Heart left ventricle (tissue), 16 donors: ENCODE measurements at regions not wholly inside any gene's neighbourhood (a gene's known extent, or its start where the extent isn't known, plus 50 kb on each side); places are given as distances from the start of the nearest gene placed in this dataset.

ENCODE experiments used
- ATAC-seq, 4 donors: fragments of 200-7000 bp; cut with Tn5 transposase; one replicate each; pipeline ENCODE4 v1.9.1; 2020 to 2022; ENCODE audit warnings: moderate library complexity in 4 of 4, mild to moderate bottlenecking in 3 of 4, moderate number of reproducible peaks in 1 of 4
- DNase-seq, 5 donors: peaks; one replicate each; pipeline ENCODE4 v3.0.0-alpha.2; 2020
- H3K27ac ChIP-seq, 12 donors: fragments of 200-600 bp; sonication (generic) in 4 of 12; one replicate each; pipeline versions ENCODE4 v1.5.0 to v1.8.0; 2016 to 2022; ENCODE audit warnings: mild to moderate bottlenecking in 2 of 12
- H3K27me3 ChIP-seq, 9 donors: fragments of 200-600 bp; sonication (generic) in 2 of 9; one replicate each; pipeline versions ENCODE4 v1.5.1 to v1.8.0; 2016 to 2022; ENCODE audit warnings: mild to moderate bottlenecking in 3 of 9
- H3K36me3 ChIP-seq, 9 donors: fragments of 200-600 bp; sonication (generic) in 2 of 9; one replicate each; pipeline versions ENCODE4 v1.5.0 to v1.8.0; 2018 to 2022; ENCODE audit warnings: mild to moderate bottlenecking in 2 of 9
- H3K4me1 ChIP-seq, 12 donors: fragments of 200-600 bp; sonication (generic) in 4 of 12; one replicate each; pipeline versions ENCODE4 v1.5.0 to v1.8.0; 2016 to 2022; ENCODE audit warnings: mild to moderate bottlenecking in 3 of 12
- H3K4me3 ChIP-seq, 12 donors: fragments of 200-600 bp; sonication (generic) in 4 of 12; one replicate each; pipeline versions ENCODE4 v1.5.0 to v1.8.0; 2017 to 2022; ENCODE audit warnings: mild to moderate bottlenecking in 9 of 12, moderate library complexity in 4 of 12
- H3K9me3 ChIP-seq, 12 donors: fragments of 200-600 bp; sonication (generic) in 4 of 12; one replicate each; pipeline versions ENCODE4 v1.5.0 to v1.8.0; 2016 to 2022; ENCODE audit warnings: mild to moderate bottlenecking in 1 of 12
- POLR2A ChIP-seq, 2 donors: fragments of 450-650 bp; IDR thresholded peaks; one replicate each; pipeline ENCODE4 v1.6.1; 2017; ENCODE audit warnings: antibody characterized with exemption in 2 of 2, mild to moderate bottlenecking in 2 of 2, moderate library complexity in 2 of 2
- WGBS, 4 donors: extraction: QIAGEN DNeasy Blood & Tissue Kit in 2 of 4; methylation state at CpG; one replicate each; pipeline versions ENCODE4 v1.1.5 to v1.1.7; 2013 to 2018; 5-methylcytosine and 5-hydroxymethylcytosine counted together
- intact Hi-C, 10 donors: fragments of 100-400 bp; cut with DNase I; formaldehyde crosslinking; loops; one replicate each; pipeline versions ENCODE4 v1.11.1 to v1.14.2; 2022
- TF ChIP-seq, protein P1 (sequence below), 12 donors: fragments of 200-600 bp; sonication (generic) in 4 of 12; IDR thresholded peaks; one replicate each; pipeline versions ENCODE4 v1.5.0 to v1.8.0; 2018 to 2022; ENCODE audit warnings: antibody characterized with exemption in 12 of 12, mild to moderate bottlenecking in 5 of 12
- donor health status: ischemic (EF 13 %, LVEDD 7.1; RV severe dilation, severe dysfunction).
- donor health status: healthy with polysubstance abuse.
- donor health status: DM: no; HTN: yes; CAD: no.
- donor health status: DM: no; HTN: no; CAD: no.
- donor health status: ischemic (EF 25% LVEDD 6.9; RV normal size, moderate dysfunction).
- donor health status: ischemic (EF 25% LVEDD 5.7; RV mildly dilated, moderate dysfunction).
- donor health status: healthy.
- donor health status: DM: yes; HTN: yes; CAD: no.
- donor health status: ischemic (EF 35%, LVEDD 5.7; RV mildly dilated, moderate dysfunction).
- donor health status: nonischemic (EF 11% LVEDD 7.7; RV severe dilation, severe dysfunction).
- donor health status: DM: yes; HTN: yes; CAD: no.
- donor health status: PGD.
- donor health status: ischemic (EF 29% LVEDD 5.4; RV normal size, mild dysfunction).
- donor health status: nonischemic (EF 23%, LVEDD 6.1; RV moderate dilation, normal function).

DNA sequence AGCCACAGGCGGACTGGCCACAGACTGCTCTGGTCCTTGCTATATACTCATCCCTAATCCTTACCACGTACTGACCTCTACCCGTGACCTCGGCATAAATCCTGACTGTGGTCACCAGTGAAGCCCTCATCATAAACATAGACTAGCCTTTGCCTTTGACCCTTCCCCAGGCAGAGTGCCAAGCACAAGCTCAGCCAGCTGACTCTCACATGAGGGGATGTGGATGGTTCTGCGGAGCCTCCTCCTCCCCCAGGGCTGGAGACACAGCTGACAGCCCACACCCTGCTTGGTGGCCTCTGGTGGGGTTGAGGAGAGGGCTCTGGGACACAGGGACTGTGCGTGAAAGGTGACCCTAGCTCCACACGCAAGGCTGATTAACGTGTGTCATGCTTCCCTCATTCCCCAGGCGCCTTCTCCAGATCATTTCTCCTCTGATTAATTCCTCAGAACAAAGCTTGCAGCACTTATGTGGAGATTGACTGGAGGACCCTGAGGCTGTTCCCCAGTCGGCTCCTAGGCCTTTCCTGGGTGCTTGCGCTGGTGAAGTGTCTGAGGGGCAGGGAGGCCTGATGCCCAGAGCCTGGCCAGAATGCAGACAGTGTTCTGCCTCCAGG lies 241.5 kb upstream of the NLRP1 start:
- TF ChIP-seq POLR2A (IDR thresholded peaks at IDR 0.05): no peak
- TF ChIP-seq, protein P1, sequence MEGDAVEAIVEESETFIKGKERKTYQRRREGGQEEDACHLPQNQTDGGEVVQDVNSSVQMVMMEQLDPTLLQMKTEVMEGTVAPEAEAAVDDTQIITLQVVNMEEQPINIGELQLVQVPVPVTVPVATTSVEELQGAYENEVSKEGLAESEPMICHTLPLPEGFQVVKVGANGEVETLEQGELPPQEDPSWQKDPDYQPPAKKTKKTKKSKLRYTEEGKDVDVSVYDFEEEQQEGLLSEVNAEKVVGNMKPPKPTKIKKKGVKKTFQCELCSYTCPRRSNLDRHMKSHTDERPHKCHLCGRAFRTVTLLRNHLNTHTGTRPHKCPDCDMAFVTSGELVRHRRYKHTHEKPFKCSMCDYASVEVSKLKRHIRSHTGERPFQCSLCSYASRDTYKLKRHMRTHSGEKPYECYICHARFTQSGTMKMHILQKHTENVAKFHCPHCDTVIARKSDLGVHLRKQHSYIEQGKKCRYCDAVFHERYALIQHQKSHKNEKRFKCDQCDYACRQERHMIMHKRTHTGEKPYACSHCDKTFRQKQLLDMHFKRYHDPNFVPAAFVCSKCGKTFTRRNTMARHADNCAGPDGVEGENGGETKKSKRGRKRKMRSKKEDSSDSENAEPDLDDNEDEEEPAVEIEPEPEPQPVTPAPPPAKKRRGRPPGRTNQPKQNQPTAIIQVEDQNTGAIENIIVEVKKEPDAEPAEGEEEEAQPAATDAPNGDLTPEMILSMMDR (IDR thresholded peaks at IDR 0.05): no peak
- H3K9me3 ChIP-seq: peaks cover 0 to 15% (median 0%) of the 10 kb centered on the region in 12 donors
- DNase-seq (no peak), ATAC-seq (no peak)
- 60 to 74% (median 67%) methylated on average over 10 to 11 of the region's 11 CpGs for WGBS, 4 donors
- H3K4me1 ChIP-seq: no peaks in the 10 kb centered on the region
- intact Hi-C loops: no loop called here
- no peak overlapping the region for H3K27ac ChIP-seq
- H3K27me3 ChIP-seq: peaks cover 0 to 11% (median 0%) of the 10 kb centered on the region in 9 donors
- H3K36me3 ChIP-seq: no peaks in the 10 kb centered on the region
- no peak overlapping the region for H3K4me3 ChIP-seq

DNA sequence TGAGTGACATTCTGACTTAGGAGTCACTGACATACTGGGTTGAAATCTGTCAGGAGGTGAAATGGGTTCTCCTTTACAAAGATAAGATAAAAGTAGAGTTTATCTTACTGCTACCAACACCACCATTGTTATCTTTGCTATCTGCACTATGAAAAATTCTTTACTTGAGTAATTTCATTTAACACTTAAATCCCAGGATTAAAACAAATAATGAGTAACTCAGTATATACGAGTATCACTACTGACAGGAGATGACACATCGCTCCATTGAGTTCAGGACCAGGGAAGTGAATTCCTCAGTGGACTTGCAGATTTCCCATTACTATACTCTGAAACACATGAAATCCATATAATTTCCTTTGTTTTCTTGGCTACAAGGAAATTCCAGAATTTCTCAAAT lies 242.1 kb upstream of the NLRP1 start:
- Histone ChIP-seq H3K27ac (no peak overlapping the region), H3K4me1 (no peaks in the 10 kb centered on the region), H3K4me3 (no peak overlapping the region), H3K27me3 (peaks cover 0 to 11% (median 0%) of the 10 kb centered on the region in 9 donors), H3K36me3 (no peaks in the 10 kb centered on the region), H3K9me3 (peaks cover 0 to 15% (median 0%) of the 10 kb centered on the region in 12 donors)
- ATAC-seq (no peak), DNase-seq (no peak)
- intact Hi-C loops: no loop called here
- WGBS, 4 donors: 77 to 85% (median 79%) methylated on average over 2 of the region's 2 CpGs
- TF ChIP-seq, protein P1 (IDR thresholded peaks at IDR 0.05): no peak
- TF ChIP-seq POLR2A (IDR thresholded peaks at IDR 0.05): no peak

DNA sequence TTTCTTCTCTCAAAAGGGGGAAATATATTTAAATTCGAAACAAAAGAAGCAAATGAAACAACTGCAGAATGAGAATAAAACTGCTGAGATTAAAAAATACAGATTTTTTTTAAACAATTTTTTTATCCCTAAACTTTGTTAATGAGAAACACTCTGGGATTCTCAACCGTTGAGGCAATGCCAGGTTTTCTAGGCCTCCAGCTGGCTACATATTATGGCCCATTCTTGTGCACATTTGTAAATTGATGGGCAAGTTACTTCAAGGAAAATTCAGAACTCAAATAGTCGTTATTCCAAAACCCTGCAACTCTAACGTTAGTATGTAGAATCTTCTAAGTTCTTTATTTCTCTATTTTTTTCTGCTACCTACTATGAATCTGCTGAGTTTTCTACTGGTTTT lies 239.3 kb upstream of the WSCD1 start:
- Histone ChIP-seq H3K9me3 (peaks cover 0 to 15% (median 0%) of the 10 kb centered on the region in 12 donors), H3K27ac (no peak overlapping the region), H3K36me3 (no peaks in the 10 kb centered on the region), H3K4me1 (no peaks in the 10 kb centered on the region), H3K4me3 (no peak overlapping the region), H3K27me3 (peaks cover 0 to 7% (median 0%) of the 10 kb centered on the region in 9 donors)
- intact Hi-C loops: no loop called here
- ATAC-seq (no peak), DNase-seq (no peak)
- 61 to 72% (median 66%) methylated on average over 4 of the region's 4 CpGs for WGBS, 4 donors
- no peak for TF ChIP-seq POLR2A (IDR thresholded peaks at IDR 0.05)

GRCh38 chr17:5832886-5833285 lies 237.3 kb upstream of the WSCD1 start:
- 6 to 15% (median 9%) methylated on average over 1 of the region's 1 CpG for WGBS, 4 donors

More at GRCh38 chr17:5832886-5833285, 237.3 kb upstream of the WSCD1 start:
- Histone ChIP-seq H3K9me3 (peaks cover 0 to 1% (median 0%) of the 10 kb centered on the region in 12 donors), H3K27ac (no peak overlapping the region), H3K36me3 (no peaks in the 10 kb centered on the region), H3K27me3 (peaks cover 0 to 3% (median 0%) of the 10 kb centered on the region in 9 donors), H3K4me1 (no peaks in the 10 kb centered on the region), H3K4me3 (no peak overlapping the region)
- TF ChIP-seq, protein P1 (IDR thresholded peaks at IDR 0.05): no peak
- TF ChIP-seq POLR2A (IDR thresholded peaks at IDR 0.05): no peak
- ATAC-seq: peak in 1 of 4 donors; percentile 26
- intact Hi-C loops: no loop called here
- DNase-seq: no peak
